K562 (cell line): ENCODE measurements at regions not wholly inside any gene's neighbourhood (a gene's known extent, or its start where the extent isn't known, plus 50 kb on each side); places are given as distances from the start of the nearest gene placed in this dataset.

ENCODE experiments used
- ATAC-seq: fragments of 200-7000 bp; cut with Tn5 transposase; 3 replicates; pipeline ENCODE4 v1.9.1; 2020; ENCODE audit warnings: moderate library complexity
- BruUV-seq: library from RNA; stranded (reverse); fragments of 400-500 nt; replicated peaks from 2 replicates; lab custom pipeline; 2021; lab: Mats Ljungman, UMichigan
- CTCF ChIA-PET: fragments of 300-600 bp; formaldehyde crosslinking; extraction: SDS; loops from one replicate; lab custom pipeline; 2021; ENCODE audit warnings: low intra/inter-chr PET ratio; lab: Yijun Ruan, JAX
- POLR2A ChIA-PET: fragments of 300-600, 350-650 bp; sonication (Branson Sonifier 250); formaldehyde crosslinking; extraction: SDS; loops from one replicate; lab custom pipeline; 2021; ENCODE audit warnings: antibody characterized with exemption, inconsistent platforms; lab: Yijun Ruan, JAX
- DNase-seq, 4 experiments: peaks; one replicate each; pipeline versions ENCODE4 v3.0.0 to v3.0.0-alpha.2; 2011 to 2018; ENCODE audit warnings: low spot score in 3 of 4, mixed read lengths in 3 of 4; ENCODE audit errors: extremely low read depth in 1 of 4
- FAIRE-seq: peaks from 2 replicates; lab custom pipeline; 2011; peaks lifted over from hg19 to GRCh38; lab: Jason Lieb, UNC
- H2AFZ ChIP-seq: 2 replicates; pipeline ENCODE4 v1.6.0; 2011; ENCODE audit warnings: low read depth, low read length, control low read depth, inconsistent platforms
- H3K27ac ChIP-seq: fragments of 200-600 bp; 3 replicates; pipeline ENCODE4 v1.8.0; 2011; ENCODE audit warnings: low read depth, mild to moderate bottlenecking, control low read depth, inconsistent platforms, low read length, moderate library complexity, mixed read lengths; ENCODE audit errors: extremely low read depth
- H3K27me3 ChIP-seq, 2 experiments: fragments of 300-600 bp in 1 of 2; 2 replicates in 1 of 2; 3 replicates in 1 of 2; pipeline versions ENCODE4 v1.6.0 to v1.8.0; 2011; ENCODE audit warnings: inconsistent platforms in 2 of 2, low read length in 2 of 2, mild to moderate bottlenecking in 1 of 2, mixed read lengths in 1 of 2, moderate library complexity in 1 of 2; ENCODE audit not compliant: control insufficient read depth in 2 of 2, insufficient read depth in 2 of 2
- H3K36me3 ChIP-seq: fragments of 300-600 bp; 3 replicates; pipeline ENCODE4 v1.8.0; 2011; ENCODE audit warnings: mild to moderate bottlenecking, low read length, inconsistent platforms; ENCODE audit not compliant: control insufficient read depth, insufficient read depth
- H3K4me1 ChIP-seq, 2 experiments: fragments of 200-600 bp in 1 of 2; replicated peaks in 1 of 2; 2 replicates in 1 of 2; 3 replicates in 1 of 2; pipeline versions ENCODE4 v1.5.1 to v1.8.0; 2011; ENCODE audit warnings: inconsistent platforms in 2 of 2, low read length in 2 of 2, mild to moderate bottlenecking in 1 of 2, mixed read lengths in 1 of 2, moderate library complexity in 1 of 2; ENCODE audit not compliant: control insufficient read depth in 2 of 2, insufficient read depth in 2 of 2
- H3K4me2 ChIP-seq: 2 replicates; pipeline ENCODE4 v1.6.1; 2011; ENCODE audit warnings: low read length, control low read depth, inconsistent platforms, mixed read lengths; ENCODE audit not compliant: insufficient read depth
- H3K4me3 ChIP-seq: fragments of 200-600 bp; sonication (generic), shearing (Covaris generic); 2 replicates; pipeline ENCODE4 v1.5.1; 2016; ENCODE audit warnings: control low read depth, inconsistent platforms
- H3K79me2 ChIP-seq: fragments of 200-600 bp; 3 replicates; pipeline ENCODE4 v1.8.0; 2011; ENCODE audit warnings: low read length, inconsistent platforms; ENCODE audit not compliant: control insufficient read depth, insufficient read depth
- H3K9ac ChIP-seq, 2 experiments: 2 replicates each; pipeline versions ENCODE4 v1.6.0 to v1.6.1; 2011; ENCODE audit warnings: low read depth in 2 of 2, low read length in 2 of 2, control low read depth in 1 of 2, inconsistent platforms in 1 of 2, mild to moderate bottlenecking in 1 of 2, mixed read lengths in 1 of 2; ENCODE audit not compliant: insufficient read depth in 1 of 2
- H3K9me1 ChIP-seq: one replicate; pipeline ENCODE4 v1.6.0; 2011; ENCODE audit warnings: inconsistent platforms, mild to moderate bottlenecking, low read length, moderate library complexity; ENCODE audit not compliant: control insufficient read depth, insufficient read depth
- H3K9me3 ChIP-seq: replicated peaks from 2 replicates; pipeline ENCODE4 v1.5.1; 2011; ENCODE audit warnings: low read depth, low read length, inconsistent platforms; ENCODE audit not compliant: control insufficient read depth, insufficient read depth
- H4K20me1 ChIP-seq: replicated peaks from 2 replicates; pipeline ENCODE4 v1.6.1; 2011; ENCODE audit warnings: low read length, inconsistent platforms, mixed read lengths; ENCODE audit not compliant: control insufficient read depth, insufficient read depth
- AFF1 ChIP-seq, 2 experiments: fragments of 450-650 bp; IDR thresholded peaks; 2 replicates each; pipeline ENCODE4 v1.6.1; 2018; ENCODE audit warnings: mild to moderate bottlenecking in 2 of 2, low read depth in 1 of 2; ENCODE audit not compliant: partially characterized antibody in 2 of 2
- CSDE1 ChIP-seq, 2 experiments: fragments of 450-650 bp; IDR thresholded peaks; 2 replicates each; pipeline ENCODE4 v1.6.1; 2016; ENCODE audit warnings: mild to moderate bottlenecking in 1 of 2
- GABPB2 ChIP-seq: fragments of 250-450 bp; sonication (Bioruptor Pico); conservative IDR thresholded peaks from 2 replicates; pipeline ENCODE4 v1.5.1; 2021; ENCODE audit warnings: mild to moderate bottlenecking
- GATAD2A ChIP-seq: fragments of 450-650 bp; IDR thresholded peaks from 2 replicates; pipeline ENCODE4 v1.6.1; 2017
- GATAD2B ChIP-seq: fragments of 450-650 bp; IDR thresholded peaks from 2 replicates; pipeline ENCODE4 v1.6.1; 2017; ENCODE audit warnings: mild to moderate bottlenecking, borderline replicate concordance
- HDAC6 ChIP-seq: IDR thresholded peaks from 2 replicates; pipeline ENCODE4 v1.6.1; 2012; ENCODE audit warnings: low read depth, mild to moderate bottlenecking, control low read depth, inconsistent platforms, low read length, moderate library complexity
- HIVEP1 ChIP-seq: fragments of 250-450 bp; sonication (Bioruptor Pico); IDR thresholded peaks from 2 replicates; pipeline ENCODE4 v1.4.0; 2020; ENCODE audit warnings: mild to moderate bottlenecking
- KAT7 ChIP-seq: sonication (generic); formaldehyde crosslinking; IDR thresholded peaks from 2 replicates; pipeline ENCODE4 v1.8.0; 2022; ENCODE audit warnings: missing genetic modification reagents, mild to moderate bottlenecking, borderline replicate concordance
- NR3C1 ChIP-seq: sonication (generic); formaldehyde crosslinking; IDR thresholded peaks from 2 replicates; pipeline ENCODE4 v1.8.1; 2022; ENCODE audit warnings: missing genetic modification reagents
- POLR2AphosphoS5 ChIP-seq: IDR thresholded peaks from 2 replicates; pipeline ENCODE4 v1.6.1; 2011; ENCODE audit warnings: mild to moderate bottlenecking, low read depth, low read length, moderate library complexity; ENCODE audit not compliant: control insufficient read depth, insufficient read depth
- POLR2H ChIP-seq: IDR thresholded peaks from 2 replicates; pipeline ENCODE4 v1.6.1; 2016; ENCODE audit warnings: missing genetic modification characterization, low read depth, mild to moderate bottlenecking, control low read depth, missing compliant biosample characterization, moderate library complexity
- RBM34 ChIP-seq: fragments of 200-400 bp; formaldehyde crosslinking; IDR thresholded peaks from 2 replicates; pipeline ENCODE4 v1.6.1; 2018; ENCODE audit warnings: low read length, borderline replicate concordance; ENCODE audit not compliant: insufficient read depth
- ZBTB12 ChIP-seq: fragments of 250-450 bp; sonication (Bioruptor Pico); IDR thresholded peaks from 2 replicates; pipeline ENCODE4 v1.4.0; 2020
- ZC3H8 ChIP-seq: fragments of 450-650 bp; IDR thresholded peaks from 2 replicates; pipeline ENCODE4 v1.6.1; 2017
- ZNF124 ChIP-seq: sonication (generic); formaldehyde crosslinking; IDR thresholded peaks from 2 replicates; pipeline ENCODE4 v1.8.1; 2022; ENCODE audit warnings: missing genetic modification reagents
- ZNF311 ChIP-seq: fragments of 250-450 bp; sonication (Bioruptor Pico); IDR thresholded peaks from 2 replicates; pipeline ENCODE4 v1.4.0; 2020; ENCODE audit warnings: mild to moderate bottlenecking, moderate library complexity
- ZNF518B ChIP-seq: fragments of 250-450 bp; sonication (Bioruptor Pico); IDR thresholded peaks from 2 replicates; pipeline ENCODE4 v1.5.0; 2021; ENCODE audit warnings: mild to moderate bottlenecking, moderate library complexity
- WGBS: fragments of 100-300 bp; shearing (Covaris generic); methylation state at CpG from one replicate; pipeline ENCODE4 v1.1.6; 2016; ENCODE audit warnings: low coverage, mixed read lengths; ENCODE audit not compliant: insufficient coverage; ENCODE audit errors: missing lambda C conversion rate; 5-methylcytosine and 5-hydroxymethylcytosine counted together
- in situ Hi-C: fragments of 300-500 bp; cut with MboI; formaldehyde crosslinking; loops from 4 replicates; pipeline ENCODE4 v1.15.0; 2018; ENCODE audit warnings: inconsistent platforms, mixed read lengths
- intact Hi-C: fragments of 100-400 bp; cut with micrococcal nuclease; formaldehyde crosslinking; loops from 2 replicates; pipeline ENCODE4 v1.14.2; 2022

GRCh38 chr12:63410197-63410596 lies 258.1 kb downstream of the DPY19L2 start:
- POLR2A ChIA-PET, result no interaction called here
- CTCF ChIA-PET, result no interaction called here
- H3K4me1 ChIP-seq, result no peaks in the 10 kb centered on the region
- FAIRE-seq (no peak), ATAC-seq (no peak), DNase-seq (no peak)
- in situ Hi-C loops, result loop anchor here (25.0 kb wide), 2 partner anchors 402 to 852 kb away; no protein-coding TSS in a partner anchor
- H3K4me3 ChIP-seq, result no peak overlapping the region
- H3K9ac ChIP-seq, result no peak overlapping the region
- H3K27ac ChIP-seq, result no peak overlapping the region
- H3K9me3 ChIP-seq, result no peaks in the 10 kb centered on the region
- no peaks in the 10 kb centered on the region for H3K79me2 ChIP-seq
- 0% methylated on average over 1 of the region's 1 CpG for WGBS
- no peak overlapping the region for H3K4me2 ChIP-seq
- H3K9me1 ChIP-seq, result no peaks in the 10 kb centered on the region
- H3K36me3 ChIP-seq, result no peaks in the 10 kb centered on the region
- intact Hi-C loops, result no loop called here
- no TSS peak for BruUV-seq
- H3K27me3 ChIP-seq, result no peaks in the 10 kb centered on the region
- no peak overlapping the region for H2AFZ ChIP-seq
- H4K20me1 ChIP-seq, result no peaks in the 10 kb centered on the region
- no peak for TF ChIP-seq HIVEP1 (CRISPR knock-in tag)
- no peak for TF ChIP-seq ZNF518B (CRISPR knock-in tag)
- no peak for TF ChIP-seq GATAD2A
- no peak for TF ChIP-seq NR3C1
- no peak for TF ChIP-seq GATAD2B
- no peak for TF ChIP-seq ZBTB12
- TF ChIP-seq POLR2H, result no peak
- TF ChIP-seq AFF1 (IDR thresholded peaks at IDR 0.05; ENCODE audit: low read depth in 1 of 2, partially characterized antibody in 2 of 2), result no peak
- TF ChIP-seq GABPB2 (CRISPR knock-in tag), result no peak
- TF ChIP-seq RBM34, result no peak
- TF ChIP-seq CSDE1 (IDR thresholded peaks at IDR 0.05), result no peak
- TF ChIP-seq ZNF311 (CRISPR knock-in tag), result no peak
- TF ChIP-seq POLR2AphosphoS5, result no peak
- TF ChIP-seq ZNF124 (CRISPR knock-in tag), result no peak
- TF ChIP-seq ZC3H8, result no peak
- no peak for TF ChIP-seq KAT7 (CRISPR knock-in tag)
- no peak for TF ChIP-seq HDAC6
